ENCODE measurements at regions not wholly inside any gene's neighbourhood (a gene's known extent, or its start where the extent isn't known, plus 50 kb on each side); places are given as distances from the start of the nearest gene placed in this dataset.
"Not testable (repeated sequence)": the region's sequence is repeated elsewhere in the genome, so short reads cannot be mapped to it uniquely, and the experiment has no call there.

GRCh38 chr1:68782890-68783289, 286.0 kb upstream of the DEPDC1 start:
- DNase-seq (ENCODE audit: low read depth), result no peak

- DNase-seq (ENCODE audit: low read depth), result no peak
Observed at GRCh38 chr1:68785328-68785727, 288.4 kb upstream of the DEPDC1 start.

GRCh38 chr1:68788762-68789161, 291.9 kb upstream of the DEPDC1 start:
- no peak for DNase-seq (ENCODE audit: low read depth)

- DNase-seq (ENCODE audit: low read depth), result no peak
Observed at GRCh38 chr1:68791800-68792199, 294.9 kb upstream of the DEPDC1 start.

- DNase-seq (ENCODE audit: low read depth), result no peak
Observed at GRCh38 chr1:68795956-68796355, 299.1 kb upstream of the DEPDC1 start.

- DNase-seq (ENCODE audit: low read depth), result no peak
Observed at GRCh38 chr1:68796888-68797287, 300.0 kb upstream of the DEPDC1 start.

- DNase-seq (ENCODE audit: low read depth), result no peak
Observed at GRCh38 chr1:68798071-68798470, 301.2 kb upstream of the DEPDC1 start.

GRCh38 chr1:68799096-68799495, 302.2 kb upstream of the DEPDC1 start:
- peak; percentile 4 for DNase-seq (ENCODE audit: low read depth)

GRCh38 chr1:68800182-68800581, 303.3 kb upstream of the DEPDC1 start:
- DNase-seq (ENCODE audit: low read depth), result no peak

GRCh38 chr1:68801440-68801839, 304.6 kb upstream of the DEPDC1 start:
- no peak for DNase-seq (ENCODE audit: low read depth)

GRCh38 chr1:68805097-68805641, 308.3 kb upstream of the DEPDC1 start:
- no peak for DNase-seq (ENCODE audit: low read depth)

- no peak for DNase-seq (ENCODE audit: low read depth)
Observed at GRCh38 chr1:68808351-68808750, 311.5 kb upstream of the DEPDC1 start.

GRCh38 chr1:68811806-68812205, 314.9 kb upstream of the DEPDC1 start:
- no peak for DNase-seq (ENCODE audit: low read depth)

GRCh38 chr1:68812333-68812732, 315.5 kb upstream of the DEPDC1 start:
- DNase-seq (ENCODE audit: low read depth), result no peak

- DNase-seq (ENCODE audit: low read depth), result no peak
Observed at GRCh38 chr1:68814067-68814466, 317.2 kb upstream of the DEPDC1 start.

- no peak for DNase-seq (ENCODE audit: low read depth)
Observed at GRCh38 chr1:68815632-68816031, 318.8 kb upstream of the DEPDC1 start.

- not testable (repeated sequence) for DNase-seq (ENCODE audit: low read depth)
Observed at GRCh38 chr1:68817505-68818210, 320.8 kb upstream of the DEPDC1 start.

GRCh38 chr1:68819190-68819829, 322.4 kb upstream of the DEPDC1 start:
- DNase-seq (ENCODE audit: low read depth), result peak; percentile 18

- no peak for DNase-seq (ENCODE audit: low read depth)
Observed at GRCh38 chr1:68820151-68820550, 323.3 kb upstream of the DEPDC1 start.

GRCh38 chr1:68826836-68827235, 330.0 kb upstream of the DEPDC1 start:
- DNase-seq (ENCODE audit: low read depth), result no peak

- no peak for DNase-seq (ENCODE audit: low read depth)
Observed at GRCh38 chr1:68827261-68827660, 330.4 kb upstream of the DEPDC1 start.

- DNase-seq (ENCODE audit: low read depth), result no peak
Observed at GRCh38 chr1:68828013-68828412, 331.1 kb upstream of the DEPDC1 start.

- no peak for DNase-seq (ENCODE audit: low read depth)
Observed at GRCh38 chr1:68831281-68831680, 334.4 kb upstream of the DEPDC1 start.

GRCh38 chr1:68848017-68848416, 351.1 kb upstream of the DEPDC1 start:
- no peak for DNase-seq (ENCODE audit: low read depth)

Measured in fibroblast of gingiva (primary cell).